Common myeloid progenitor, CD34-positive (primary cell): ENCODE measurements at regions not wholly inside any gene's neighbourhood (a gene's known extent, or its start where the extent isn't known, plus 50 kb on each side); places are given as distances from the start of the nearest gene placed in this dataset.
A peak's percentile ranks its signal among the peaks of the same experiment; 100 is the strongest.

Experiments used
- CTCF ChIA-PET: fragments of 350-600 bp; sonication (Branson Sonifier 250); formaldehyde crosslinking; loops from one replicate; lab custom pipeline; 2021; ENCODE audit warnings: antibody characterized with exemption; lab: Charles Lee
- POLR2A ChIA-PET: fragments of 350-600 bp; sonication (Branson Sonifier 250); formaldehyde crosslinking; loops from one replicate; lab custom pipeline; 2021; ENCODE audit warnings: antibody characterized with exemption; lab: Charles Lee
- DNase-seq, 3 donors: peaks; one replicate each; pipeline versions ENCODE4 v3.0.0 to v3.0.0-alpha.2; 2013
- H3K27ac ChIP-seq, 2 experiments: 1 replicate in 1 of 2; 2 replicates in 1 of 2; pipeline ENCODE4 v1.7.0; 2013; ENCODE audit warnings: inconsistent platforms in 2 of 2, low read length in 2 of 2, mild to moderate bottlenecking in 2 of 2, low read depth in 1 of 2, moderate library complexity in 1 of 2; ENCODE audit not compliant: severe bottlenecking in 2 of 2, insufficient read depth in 1 of 2, poor library complexity in 1 of 2
- H3K27me3 ChIP-seq, 5 experiments: replicated peaks in 2 of 5; 1 replicate in 3 of 5; 2 replicates in 2 of 5; pipeline versions ENCODE4 v1.6.1 to v1.7.0; 2013; ENCODE audit warnings: low read length in 4 of 5, mild to moderate bottlenecking in 2 of 5, moderate library complexity in 2 of 5, inconsistent platforms in 1 of 5; ENCODE audit not compliant: insufficient read depth in 5 of 5, control insufficient read depth in 4 of 5
- H3K36me3 ChIP-seq, 4 experiments: 1 replicate in 2 of 4; 2 replicates in 2 of 4; pipeline versions ENCODE4 v1.6.1 to v1.7.0; 2013; ENCODE audit warnings: low read length in 3 of 4, control low read depth in 1 of 4, mild to moderate bottlenecking in 1 of 4; ENCODE audit not compliant: control insufficient read depth in 4 of 4, insufficient read depth in 4 of 4
- H3K4me1 ChIP-seq, 4 experiments: 1 replicate in 3 of 4; 2 replicates in 1 of 4; pipeline versions ENCODE4 v1.6.1 to v1.7.1; 2013; ENCODE audit warnings: low read length in 3 of 4, mild to moderate bottlenecking in 3 of 4, control low read depth in 1 of 4, inconsistent platforms in 1 of 4, moderate library complexity in 1 of 4; ENCODE audit not compliant: control insufficient read depth in 4 of 4, insufficient read depth in 4 of 4; ENCODE audit errors: control extremely low read depth in 1 of 4
- H3K4me3 ChIP-seq, 7 experiments: 1 replicate in 4 of 7; 2 replicates in 3 of 7; pipeline versions ENCODE4 v1.5.1 to v1.7.0; 2013; ENCODE audit warnings: mild to moderate bottlenecking in 7 of 7, low read length in 6 of 7, moderate library complexity in 6 of 7, inconsistent platforms in 2 of 7, low read depth in 2 of 7, control low read depth in 1 of 7; ENCODE audit not compliant: insufficient read depth in 4 of 7, control insufficient read depth in 1 of 7; ENCODE audit errors: extremely low read depth in 1 of 7
- H3K9me3 ChIP-seq, 5 experiments: 1 replicate in 4 of 5; 2 replicates in 1 of 5; pipeline versions ENCODE4 v1.6.1 to v1.7.1; 2013; ENCODE audit warnings: low read length in 4 of 5, mild to moderate bottlenecking in 2 of 5, inconsistent platforms in 1 of 5, low read depth in 1 of 5, moderate library complexity in 1 of 5; ENCODE audit not compliant: control insufficient read depth in 4 of 5, insufficient read depth in 2 of 5; ENCODE audit errors: control extremely low read depth in 1 of 5
- WGBS: methylation state at CpG from one replicate; pipeline ENCODE4 v1.1.5; 2013; ENCODE audit not compliant: insufficient coverage; 5-methylcytosine and 5-hydroxymethylcytosine counted together

DNA sequence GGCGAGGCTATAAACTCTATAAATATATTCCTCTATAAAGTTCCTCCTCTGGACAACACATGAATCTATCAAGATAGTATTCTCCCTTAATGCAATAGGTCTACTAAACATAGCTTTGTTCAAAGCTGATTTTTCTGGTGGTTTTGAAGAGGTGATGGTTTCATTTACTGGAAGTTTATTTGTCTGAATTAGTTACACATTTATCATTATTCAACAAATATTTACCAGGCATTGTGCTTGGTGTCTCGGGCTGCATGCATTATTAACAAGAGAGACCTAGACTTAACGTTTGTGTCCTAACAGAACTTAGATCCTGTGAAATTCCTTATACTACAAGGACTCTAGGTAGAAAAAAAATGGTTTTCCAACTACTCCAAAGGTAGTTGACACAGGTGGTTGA is 511.4 kb upstream of the B3GALT2 start:
- no peaks in the 10 kb centered on the region for H3K9me3 ChIP-seq
- no peak overlapping the region for H3K4me3 ChIP-seq
- no peaks in the 10 kb centered on the region for H3K36me3 ChIP-seq
- WGBS: 100% methylated on average over 2 of the region's 3 CpGs
- no peak overlapping the region for H3K27ac ChIP-seq
- POLR2A ChIA-PET: no interaction called here
- no peaks in the 10 kb centered on the region for H3K4me1 ChIP-seq
- CTCF ChIA-PET: no interaction called here
- no peak for DNase-seq
- H3K27me3 ChIP-seq: no peaks in the 10 kb centered on the region

DNA sequence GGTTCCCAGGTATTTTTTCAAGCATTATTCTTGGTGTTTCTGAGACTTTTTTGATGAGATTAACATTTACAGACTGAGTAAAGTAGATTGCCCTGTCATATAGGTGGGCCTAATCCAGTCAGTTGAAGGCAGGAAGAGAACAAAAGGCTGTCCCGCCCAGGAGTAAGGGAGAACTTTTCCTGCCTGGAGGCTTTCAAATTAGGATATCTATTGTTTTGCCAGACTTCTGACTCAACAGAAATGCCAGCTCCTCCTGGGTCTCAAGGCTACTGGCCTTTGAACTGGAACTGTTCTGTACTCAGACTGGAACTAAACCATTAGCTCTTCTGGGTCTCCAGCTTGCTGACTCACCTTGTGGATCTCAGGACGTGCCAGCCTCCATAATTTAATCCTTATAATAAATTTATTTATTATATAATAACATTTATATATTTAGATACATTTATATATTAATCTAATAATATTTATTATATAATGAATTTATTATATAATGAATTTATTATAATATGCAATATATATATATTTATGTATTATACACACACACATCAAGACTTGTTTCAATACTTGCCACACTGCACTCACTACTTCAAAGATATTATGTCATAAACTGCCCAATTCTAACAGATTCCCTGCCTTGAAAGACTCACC is 510.8 kb upstream of the B3GALT2 start:
- Histone ChIP-seq H3K4me1 (no peaks in the 10 kb centered on the region), H3K9me3 (no peaks in the 10 kb centered on the region), H3K27ac (no peak overlapping the region), H3K27me3 (no peaks in the 10 kb centered on the region), H3K36me3 (no peaks in the 10 kb centered on the region), H3K4me3 (no peak overlapping the region)
- ChIA-PET POLR2A (no interaction called here), CTCF (no interaction called here)
- WGBS: 90% methylated on average over 1 of the region's 2 CpGs
- DNase-seq: no peak

GRCh38 chr1:193694741-193695140 is 508.3 kb upstream of the B3GALT2 start:
- Histone ChIP-seq H3K4me3 (no peak overlapping the region), H3K9me3 (no peaks in the 10 kb centered on the region), H3K27me3 (no peaks in the 10 kb centered on the region), H3K4me1 (no peaks in the 10 kb centered on the region), H3K27ac (no peak overlapping the region), H3K36me3 (no peaks in the 10 kb centered on the region)
- ChIA-PET CTCF (no interaction called here), POLR2A (no interaction called here)
- WGBS: no CpG with 5 or more reads among the region's 1 CpG
- DNase-seq: no peak

DNA sequence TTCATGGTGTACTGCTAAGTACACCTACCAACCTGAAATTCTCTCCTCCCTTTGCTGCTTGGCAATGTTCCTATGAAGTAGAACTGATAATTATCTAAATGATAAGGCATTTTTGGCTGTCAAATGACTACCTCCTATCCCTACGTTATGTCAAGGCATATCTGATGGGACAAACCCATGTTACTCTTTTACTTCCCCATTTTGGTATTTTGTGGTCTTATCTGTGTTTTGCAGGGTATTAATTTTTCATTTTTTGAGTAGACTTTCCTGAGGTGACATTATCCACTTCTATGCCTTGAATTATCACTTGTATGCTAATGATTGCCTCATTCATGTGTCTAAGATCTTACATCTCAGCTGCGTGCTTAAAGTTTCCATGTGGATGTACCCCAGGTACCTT is 499.6 kb upstream of the B3GALT2 start:
- whole genome bisulfite sequencing: 0% methylated on average over 1 of the region's 2 CpGs
- Histone ChIP-seq H3K4me3 (no peak overlapping the region), H3K36me3 (no peaks in the 10 kb centered on the region), H3K27me3 (no peaks in the 10 kb centered on the region), H3K9me3 (no peaks in the 10 kb centered on the region), H3K4me1 (peaks cover 8 to 23% (median 16%) of the 10 kb centered on the region in 4 experiments), H3K27ac (peak overlapping the region; percentile 27 to 63)
- POLR2A ChIA-PET: no interaction called here
- CTCF ChIA-PET: no interaction called here
- DNase-seq: peak; percentile 90 to 97 (median 93)

DNA sequence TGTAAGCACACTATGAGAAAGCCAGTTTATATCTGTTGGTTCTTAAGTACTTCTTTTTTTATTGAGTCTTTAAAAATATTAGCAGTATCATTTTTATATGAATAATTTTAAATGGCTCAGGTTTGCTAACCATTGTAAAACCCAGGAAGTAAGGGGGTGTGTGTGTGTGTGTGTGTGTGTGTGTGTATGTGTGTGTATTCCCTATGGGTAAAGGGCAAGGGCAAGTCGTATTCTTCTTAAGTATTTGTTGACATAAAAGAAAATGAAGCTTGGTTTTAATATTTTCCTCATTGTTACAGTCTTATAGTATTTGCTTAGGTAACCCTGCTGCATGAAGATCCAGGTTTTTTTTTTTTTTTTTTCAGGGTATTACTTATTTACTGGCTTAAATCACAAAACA is 495.0 kb upstream of the B3GALT2 start:
- Histone ChIP-seq H3K9me3 (no peaks in the 10 kb centered on the region), H3K36me3 (no peaks in the 10 kb centered on the region), H3K27me3 (no peaks in the 10 kb centered on the region), H3K4me1 (peaks cover 5 to 14% (median 9%) of the 10 kb centered on the region in 4 experiments), H3K27ac (no peak overlapping the region), H3K4me3 (no peak overlapping the region)
- no CpG with 5 or more reads among the region's 1 CpG for WGBS
- POLR2A ChIA-PET: no interaction called here
- no peak for DNase-seq
- CTCF ChIA-PET: no interaction called here

- POLR2A ChIA-PET: no interaction called here
- CTCF ChIA-PET: no interaction called here
- no CpG with 5 or more reads among the region's 2 CpGs for WGBS
These were observed 494.5 kb upstream of the B3GALT2 start for GRCh38 chr1:193680924-193681316.

GRCh38 chr1:193680247-193680923 is 494.0 kb upstream of the B3GALT2 start:
- ChIA-PET CTCF (no interaction called here), POLR2A (no interaction called here)
- Histone ChIP-seq H3K36me3 (no peaks in the 10 kb centered on the region), H3K27me3 (no peaks in the 10 kb centered on the region), H3K4me1 (peaks cover 2 to 4% (median 3%) of the 10 kb centered on the region in 4 experiments), H3K4me3 (no peak overlapping the region), H3K27ac (no peak overlapping the region), H3K9me3 (no peaks in the 10 kb centered on the region)
- no peak for DNase-seq
- WGBS: no CpG with 5 or more reads among the region's 1 CpG

More at GRCh38 chr1:193680924-193681316, 494.5 kb upstream of the B3GALT2 start:
- no peak for DNase-seq
- H3K27ac ChIP-seq: no peak overlapping the region
- no peaks in the 10 kb centered on the region for H3K36me3 ChIP-seq
- H3K9me3 ChIP-seq: no peaks in the 10 kb centered on the region
- H3K4me1 ChIP-seq: peaks cover 3 to 10% (median 6%) of the 10 kb centered on the region in 4 experiments
- H3K4me3 ChIP-seq: no peak overlapping the region
- H3K27me3 ChIP-seq: no peaks in the 10 kb centered on the region
